ENCODE measurements at regions not wholly inside any gene's neighbourhood (a gene's known extent, or its start where the extent isn't known, plus 50 kb on each side); places are given as distances from the start of the nearest gene placed in this dataset.

DNA sequence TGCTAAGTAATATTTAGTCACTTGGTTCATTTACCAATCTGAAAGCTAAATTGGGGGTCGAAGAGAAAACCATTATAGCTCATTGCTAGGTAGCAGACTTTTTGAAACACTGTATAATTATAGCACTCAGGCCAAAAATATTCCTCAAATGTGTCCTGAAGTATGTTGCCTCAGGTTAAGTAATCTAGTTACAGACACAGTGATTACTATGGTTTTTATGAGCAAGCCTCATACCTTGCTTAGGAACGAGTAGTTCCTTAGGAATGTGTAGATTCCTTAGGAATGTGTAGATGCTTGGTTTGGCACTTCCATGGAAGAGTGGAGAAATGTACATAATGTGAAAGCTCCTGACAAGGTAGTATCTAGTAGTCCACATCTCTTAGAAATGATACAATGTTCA is 387.5 kb downstream of the LMO7 start:
- TF ChIP-seq, protein P1, sequence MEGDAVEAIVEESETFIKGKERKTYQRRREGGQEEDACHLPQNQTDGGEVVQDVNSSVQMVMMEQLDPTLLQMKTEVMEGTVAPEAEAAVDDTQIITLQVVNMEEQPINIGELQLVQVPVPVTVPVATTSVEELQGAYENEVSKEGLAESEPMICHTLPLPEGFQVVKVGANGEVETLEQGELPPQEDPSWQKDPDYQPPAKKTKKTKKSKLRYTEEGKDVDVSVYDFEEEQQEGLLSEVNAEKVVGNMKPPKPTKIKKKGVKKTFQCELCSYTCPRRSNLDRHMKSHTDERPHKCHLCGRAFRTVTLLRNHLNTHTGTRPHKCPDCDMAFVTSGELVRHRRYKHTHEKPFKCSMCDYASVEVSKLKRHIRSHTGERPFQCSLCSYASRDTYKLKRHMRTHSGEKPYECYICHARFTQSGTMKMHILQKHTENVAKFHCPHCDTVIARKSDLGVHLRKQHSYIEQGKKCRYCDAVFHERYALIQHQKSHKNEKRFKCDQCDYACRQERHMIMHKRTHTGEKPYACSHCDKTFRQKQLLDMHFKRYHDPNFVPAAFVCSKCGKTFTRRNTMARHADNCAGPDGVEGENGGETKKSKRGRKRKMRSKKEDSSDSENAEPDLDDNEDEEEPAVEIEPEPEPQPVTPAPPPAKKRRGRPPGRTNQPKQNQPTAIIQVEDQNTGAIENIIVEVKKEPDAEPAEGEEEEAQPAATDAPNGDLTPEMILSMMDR (IDR thresholded peaks at IDR 0.05; ENCODE audit: insufficient read depth, missing control alignments), result no peak
- FAIRE-seq (no peak), DNase-seq (ENCODE audit: insufficient read length, low spot score) (no peak)

DNA sequence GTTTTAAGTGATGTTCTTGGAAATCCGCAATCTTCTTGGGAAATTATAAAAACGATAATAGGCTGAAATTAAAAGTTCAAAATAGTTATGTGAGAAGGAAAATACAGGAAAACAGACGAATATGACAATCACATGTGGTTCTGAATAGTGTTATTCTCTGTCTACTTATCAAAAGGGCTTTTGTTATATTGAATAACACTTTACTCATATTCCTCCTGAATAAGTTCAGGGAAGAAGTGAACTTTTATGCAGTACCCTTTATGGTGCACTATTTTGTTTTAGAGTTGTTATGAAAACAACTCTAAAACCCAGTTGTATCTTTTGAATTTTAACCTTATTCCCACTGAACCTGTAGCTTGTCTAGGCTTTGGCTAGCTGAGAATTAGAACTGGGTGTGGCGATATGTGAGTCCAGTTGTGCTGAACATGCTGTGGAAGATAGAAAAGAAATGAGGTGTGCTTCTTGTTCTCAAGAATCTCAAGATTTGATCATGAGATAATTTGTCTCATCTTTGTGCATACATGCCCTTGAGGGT is 384.4 kb downstream of the LMO7 start:
- TF ChIP-seq, protein P1 (IDR thresholded peaks at IDR 0.05; ENCODE audit: insufficient read depth, missing control alignments), result no peak
- no peak for DNase-seq (ENCODE audit: insufficient read length, low spot score)
- no peak for FAIRE-seq

DNA sequence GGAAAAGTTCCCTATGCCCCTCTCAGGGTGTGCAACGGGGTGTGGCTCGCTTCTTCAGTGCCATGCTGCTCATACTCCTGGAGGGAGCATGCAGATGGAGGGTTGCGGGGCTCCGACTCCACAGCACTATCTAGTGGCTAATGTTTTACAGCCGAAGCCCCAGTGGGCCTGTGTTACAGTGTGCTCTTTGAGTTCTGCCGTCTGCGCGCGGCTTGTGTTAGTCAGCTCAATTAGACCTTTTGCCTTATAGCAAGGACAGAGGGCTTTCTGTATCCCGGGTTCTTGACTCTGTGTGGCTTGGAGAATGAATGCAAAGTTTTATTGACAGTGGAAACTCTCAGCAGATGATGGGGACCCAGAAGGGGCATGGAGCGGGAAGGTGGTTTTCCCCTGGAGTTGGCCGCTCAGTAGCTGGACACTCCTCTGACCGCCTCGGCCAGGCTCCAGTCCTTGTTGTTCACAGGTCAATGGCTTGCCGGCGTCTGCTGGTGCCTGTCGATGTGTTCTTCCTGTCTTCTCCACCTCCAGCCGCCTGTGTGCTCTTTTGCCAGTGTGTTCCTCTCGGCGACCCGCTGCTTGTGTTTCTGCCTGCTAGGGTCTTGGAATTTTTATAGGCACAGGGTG is 383.4 kb downstream of the LMO7 start:
- TF ChIP-seq, protein P1 (IDR thresholded peaks at IDR 0.05; ENCODE audit: insufficient read depth, missing control alignments), result peak; percentile 27
- no peak for FAIRE-seq
- DNase-seq (ENCODE audit: insufficient read length, low spot score), result no peak

DNA sequence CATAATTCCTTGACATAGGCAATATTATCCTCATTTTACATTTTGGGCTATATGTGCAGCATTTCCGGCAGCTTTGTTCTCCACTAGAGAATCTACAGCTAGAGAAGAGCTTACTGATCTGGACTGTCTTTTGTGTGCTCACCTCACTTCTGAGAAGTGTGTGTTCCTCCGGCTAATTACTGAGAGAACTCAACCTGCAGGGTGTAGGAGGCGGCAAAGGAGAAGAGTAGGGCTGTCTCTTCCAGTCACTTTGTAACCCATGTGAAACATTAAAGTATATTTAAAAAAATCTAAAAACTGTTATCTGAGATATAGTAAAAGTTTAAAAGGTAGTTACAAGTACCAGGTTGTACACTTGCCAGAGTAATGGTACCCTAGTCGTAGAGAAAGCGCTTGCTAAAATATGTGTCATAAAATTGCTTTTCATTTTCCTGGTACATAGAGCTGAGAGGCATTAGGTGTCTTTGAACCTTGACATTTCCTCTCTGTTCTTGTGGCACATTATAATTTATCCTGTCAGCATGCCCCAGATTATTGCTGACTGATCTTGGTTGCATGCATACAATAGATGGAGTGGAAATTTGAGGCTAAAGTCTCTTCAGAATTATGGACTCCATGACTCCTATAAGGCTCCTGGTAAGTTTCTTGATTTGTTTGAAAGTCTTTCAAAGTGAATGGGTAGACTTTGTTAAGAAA is 381.9 kb downstream of the LMO7 start:
- TF ChIP-seq, protein P1 (IDR thresholded peaks at IDR 0.05; ENCODE audit: insufficient read depth, missing control alignments), result no peak
- DNase-seq (ENCODE audit: insufficient read length, low spot score), result no peak
- no peak for FAIRE-seq

DNA sequence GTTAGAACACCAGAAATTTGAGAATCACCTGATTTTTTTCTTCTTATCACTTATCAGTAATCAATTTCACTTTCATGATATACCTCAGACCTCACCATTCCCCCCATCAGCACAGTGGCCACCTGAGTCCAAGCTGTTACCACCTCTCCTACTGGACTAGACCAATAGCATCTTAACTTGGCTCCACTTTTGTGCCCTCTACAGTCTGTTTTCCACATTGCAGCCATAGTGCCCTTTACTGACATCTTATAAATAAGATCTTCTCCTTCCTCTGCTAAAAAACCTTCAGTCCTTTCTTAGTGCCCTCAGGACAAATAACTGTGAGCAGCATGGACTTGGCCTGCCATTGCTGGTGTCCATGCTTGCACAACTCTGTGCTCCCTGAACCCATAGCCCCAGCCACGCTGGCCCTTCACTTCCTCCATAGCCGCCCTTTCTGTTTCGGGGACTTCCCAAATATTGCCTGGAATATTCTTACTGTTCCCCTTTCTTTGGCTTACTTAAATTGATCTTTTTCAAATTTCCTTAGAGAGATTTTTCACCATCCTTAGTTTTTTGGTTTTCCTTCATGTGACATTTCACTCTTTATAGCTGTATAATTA is 380.8 kb downstream of the LMO7 start:
- TF ChIP-seq, protein P1 (IDR thresholded peaks at IDR 0.05; ENCODE audit: insufficient read depth, missing control alignments), result peak; percentile 56
- FAIRE-seq (no peak), DNase-seq (ENCODE audit: insufficient read length, low spot score) (no peak)

DNA sequence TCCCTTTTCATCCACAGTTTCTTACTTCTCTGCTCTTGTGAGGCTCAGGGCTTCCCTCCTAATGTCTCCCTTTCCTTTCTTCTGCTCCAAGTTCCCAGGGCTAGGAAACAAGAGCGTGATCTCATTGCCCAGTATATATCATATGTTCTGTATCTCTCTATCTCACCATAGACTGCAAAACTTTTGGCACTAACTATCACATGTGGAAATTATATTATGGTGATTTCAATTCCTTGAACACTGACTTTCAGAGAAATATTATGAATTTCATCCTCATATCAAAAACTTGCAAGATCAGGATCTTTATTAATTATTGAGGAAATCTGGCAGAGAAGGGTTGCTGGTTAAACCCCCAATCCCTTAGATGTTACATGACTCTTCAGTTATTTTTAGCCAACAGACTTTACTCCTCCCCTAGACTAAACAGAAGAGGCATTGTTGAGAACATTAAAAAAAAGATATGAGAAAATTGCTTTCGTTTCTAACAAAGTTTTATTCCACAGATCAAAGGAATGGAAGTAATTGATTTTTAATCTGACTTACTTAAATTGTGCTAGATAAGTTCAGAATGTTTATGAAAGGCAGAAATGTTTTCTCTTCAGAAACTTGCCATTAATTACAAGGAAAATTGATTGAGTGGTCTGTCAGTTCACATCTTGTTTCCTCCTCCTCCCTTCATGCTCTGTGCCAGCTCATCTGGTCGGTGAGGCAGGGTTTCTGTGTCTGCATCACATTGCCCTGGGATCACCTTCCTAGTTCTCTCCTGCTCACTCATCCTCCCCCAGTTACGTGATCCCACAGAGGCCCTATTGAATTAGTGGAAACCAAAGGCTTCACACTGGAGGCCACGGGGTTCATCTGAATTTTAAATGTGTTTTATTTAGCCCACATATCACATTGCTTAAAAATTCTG is 378.5 kb downstream of the LMO7 start:
- DNase-seq (ENCODE audit: insufficient read length, low spot score), result no peak

More for the DNA sequence above, 378.5 kb downstream of the LMO7 start:
- TF ChIP-seq, protein P1 (IDR thresholded peaks at IDR 0.05; ENCODE audit: insufficient read depth, missing control alignments), result no peak
- no peak for FAIRE-seq
